Smooth muscle cell (in vitro differentiated cells): ENCODE measurements at regions not wholly inside any gene's neighbourhood (a gene's known extent, or its start where the extent isn't known, plus 50 kb on each side); places are given as distances from the start of the nearest gene placed in this dataset.

Source experiments
- DNase-seq: peaks from one replicate; lab custom pipeline; 2025; ENCODE audit not compliant: unreplicated experiment; lab: John Stamatoyannopoulos, UW
- H2AFZ ChIP-seq: fragments of 200-600 bp; sonication (generic); 2 replicates; pipeline ENCODE4 v1.6.0; 2016; ENCODE audit warnings: antibody characterized with exemption, low read depth, mild to moderate bottlenecking
- H3F3A ChIP-seq: fragments of 200-600 bp; sonication (generic); 2 replicates; pipeline ENCODE4 v1.6.0; 2017; ENCODE audit warnings: antibody characterized with exemption, low read depth
- H3K27ac ChIP-seq: fragments of 200-600 bp; sonication (generic); 2 replicates; pipeline ENCODE4 v1.5.1; 2016; ENCODE audit warnings: low read depth, mild to moderate bottlenecking
- H3K27me3 ChIP-seq: fragments of 200-600 bp; sonication (generic); 2 replicates; pipeline ENCODE4 v1.6.1; 2016; ENCODE audit warnings: low read depth, mild to moderate bottlenecking
- H3K36me3 ChIP-seq: fragments of 200-600 bp; sonication (generic); 2 replicates; pipeline ENCODE4 v1.5.1; 2016; ENCODE audit warnings: low read depth
- H3K4me1 ChIP-seq: fragments of 200-600 bp; sonication (generic); 2 replicates; pipeline ENCODE4 v1.5.1; 2016; ENCODE audit warnings: low read depth
- H3K4me2 ChIP-seq: fragments of 200-600 bp; sonication (generic); 2 replicates; pipeline ENCODE4 v1.6.0; 2016; ENCODE audit warnings: mild to moderate bottlenecking
- H3K4me3 ChIP-seq: fragments of 200-600 bp; sonication (generic); 2 replicates; pipeline ENCODE4 v1.5.1; 2016; ENCODE audit warnings: mild to moderate bottlenecking
- H3K79me2 ChIP-seq: fragments of 200-600 bp; sonication (generic); 2 replicates; pipeline ENCODE4 v1.6.0; 2016; ENCODE audit warnings: low read depth, mild to moderate bottlenecking
- H3K9ac ChIP-seq: fragments of 200-600 bp; sonication (generic); 2 replicates; pipeline ENCODE4 v1.6.0; 2016; ENCODE audit warnings: low read depth
- H3K9me3 ChIP-seq: fragments of 200-600 bp; sonication (generic); replicated peaks from 2 replicates; pipeline ENCODE4 v1.5.1; 2016; ENCODE audit warnings: low read depth
- H4K20me1 ChIP-seq: fragments of 200-600 bp; sonication (generic); 2 replicates; pipeline ENCODE4 v1.6.0; 2016; ENCODE audit warnings: low read depth
- CTCF ChIP-seq: fragments of 200-600 bp; sonication (generic); IDR thresholded peaks from 2 replicates; pipeline ENCODE4 v1.5.1; 2017; ENCODE audit warnings: borderline replicate concordance, mild to moderate bottlenecking, antibody characterized with exemption; ENCODE audit not compliant: insufficient read depth, poor library complexity, severe bottlenecking
- WGBS: methylation state at CpG from one replicate; pipeline ENCODE4 v1.1.7; 2016; ENCODE audit warnings: low lambda C conversion rate; 5-methylcytosine and 5-hydroxymethylcytosine counted together

- no peaks in the 10 kb centered on the region for H3F3A ChIP-seq
- H3K4me1 ChIP-seq: no peaks in the 10 kb centered on the region
- H3K36me3 ChIP-seq: no peaks in the 10 kb centered on the region
- H4K20me1 ChIP-seq: no peaks in the 10 kb centered on the region
- H3K9me3 ChIP-seq: no peaks in the 10 kb centered on the region
- H3K27me3 ChIP-seq: no peaks in the 10 kb centered on the region
- TF ChIP-seq CTCF: no peak
- no peak overlapping the region for H3K27ac ChIP-seq
- DNase-seq: no peak
- no peak overlapping the region for H3K4me3 ChIP-seq
- no peaks in the 10 kb centered on the region for H3K79me2 ChIP-seq
- H3K4me2 ChIP-seq: no peak overlapping the region
- H2AFZ ChIP-seq: no peak overlapping the region
- no peak overlapping the region for H3K9ac ChIP-seq
Measured at GRCh38 chr21:28359300-28359699, 633.4 kb downstream of the LTN1 start.

- no peaks in the 10 kb centered on the region for H3K4me1 ChIP-seq
Measured at GRCh38 chr21:28358702-28359101, 634.0 kb downstream of the LTN1 start.

GRCh38 chr21:28358170-28358569, 634.5 kb downstream of the LTN1 start:
- H2AFZ ChIP-seq: no peak overlapping the region
- no peaks in the 10 kb centered on the region for H3K79me2 ChIP-seq
- no peaks in the 10 kb centered on the region for H3K36me3 ChIP-seq
- 96% methylated on average over 1 of the region's 1 CpG for WGBS
- H3K27me3 ChIP-seq: no peaks in the 10 kb centered on the region
- H3K4me2 ChIP-seq: no peak overlapping the region
- H3K9me3 ChIP-seq: no peaks in the 10 kb centered on the region
- H4K20me1 ChIP-seq: no peaks in the 10 kb centered on the region
- no peak for TF ChIP-seq CTCF
- H3K9ac ChIP-seq: no peak overlapping the region
- H3F3A ChIP-seq: no peaks in the 10 kb centered on the region
- no peak overlapping the region for H3K4me3 ChIP-seq
- no peak overlapping the region for H3K27ac ChIP-seq
- H3K4me1 ChIP-seq: no peaks in the 10 kb centered on the region
- no peak for DNase-seq

More at GRCh38 chr21:28358702-28359101, 634.0 kb downstream of the LTN1 start:
- no peaks in the 10 kb centered on the region for H4K20me1 ChIP-seq
- H3K4me2 ChIP-seq: no peak overlapping the region
- no peak for TF ChIP-seq CTCF
- H3K4me3 ChIP-seq: no peak overlapping the region
- no peaks in the 10 kb centered on the region for H3F3A ChIP-seq
- H3K79me2 ChIP-seq: no peaks in the 10 kb centered on the region
- 86% methylated on average over 4 of the region's 4 CpGs for whole genome bisulfite sequencing
- no peaks in the 10 kb centered on the region for H3K27me3 ChIP-seq
- H3K36me3 ChIP-seq: no peaks in the 10 kb centered on the region
- no peaks in the 10 kb centered on the region for H3K9me3 ChIP-seq
- H2AFZ ChIP-seq: no peak overlapping the region
- H3K9ac ChIP-seq: no peak overlapping the region
- no peak overlapping the region for H3K27ac ChIP-seq
- DNase-seq: no peak

- Histone ChIP-seq H3K36me3 (no peaks in the 10 kb centered on the region), H3K4me3 (no peak overlapping the region), H3K27me3 (no peaks in the 10 kb centered on the region), H3F3A (no peaks in the 10 kb centered on the region), H4K20me1 (no peaks in the 10 kb centered on the region), H3K79me2 (no peaks in the 10 kb centered on the region), H2AFZ (no peak overlapping the region), H3K9ac (no peak overlapping the region), H3K9me3 (no peaks in the 10 kb centered on the region), H3K27ac (no peak overlapping the region), H3K4me2 (no peak overlapping the region), H3K4me1 (no peaks in the 10 kb centered on the region)
- DNase-seq: no peak
- 88% methylated on average over 3 of the region's 3 CpGs for WGBS
- no peak for TF ChIP-seq CTCF
Measured at GRCh38 chr21:28357743-28358142, 634.9 kb downstream of the LTN1 start.
